Stimulated activated CD8-positive, alpha-beta memory T cell treated with anti-CD3 and anti-CD28 coated beads, Interleukin-7, amount 100 ng/mL, for 24 hours (primary cell): ENCODE measurements at regions not wholly inside any gene's neighbourhood (a gene's known extent, or its start where the extent isn't known, plus 50 kb on each side); places are given as distances from the start of the nearest gene placed in this dataset.
"Not testable (repeated sequence)": the region's sequence is repeated elsewhere in the genome, so short reads cannot be mapped to it uniquely, and the experiment has no call there.

Experiments
- DNase-seq: peaks from one replicate; pipeline ENCODE4 v3.0.0-alpha.2; 2020; ENCODE audit warnings: low read depth

DNA sequence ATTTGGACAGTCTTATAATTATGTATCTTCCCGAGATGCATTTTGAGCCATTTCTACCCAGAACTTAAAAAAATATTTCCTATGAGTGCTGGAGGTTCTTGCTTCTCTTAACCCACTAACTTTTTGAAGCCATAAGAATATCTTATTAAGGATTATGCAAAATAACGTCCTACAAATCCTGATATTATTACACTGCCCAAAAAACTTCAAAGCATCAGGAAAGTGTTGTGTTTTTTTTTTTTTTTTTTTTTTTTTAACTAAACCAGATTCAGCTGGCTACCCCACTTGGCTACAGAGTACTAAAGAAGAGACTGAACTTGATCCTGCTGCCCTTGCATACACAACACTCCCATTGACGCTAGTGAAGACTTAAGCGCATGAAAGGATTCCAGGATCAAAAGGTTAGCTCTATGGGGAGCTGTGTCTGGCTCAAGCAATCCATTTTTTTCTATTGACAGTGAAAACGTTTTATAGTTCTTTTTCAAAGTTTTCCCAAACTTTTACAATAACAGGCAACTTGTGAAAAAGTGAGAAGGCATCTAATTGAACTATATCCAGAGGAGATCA is 141.4 kb downstream of the KCNRG start:
- DNase-seq = no peak

DNA sequence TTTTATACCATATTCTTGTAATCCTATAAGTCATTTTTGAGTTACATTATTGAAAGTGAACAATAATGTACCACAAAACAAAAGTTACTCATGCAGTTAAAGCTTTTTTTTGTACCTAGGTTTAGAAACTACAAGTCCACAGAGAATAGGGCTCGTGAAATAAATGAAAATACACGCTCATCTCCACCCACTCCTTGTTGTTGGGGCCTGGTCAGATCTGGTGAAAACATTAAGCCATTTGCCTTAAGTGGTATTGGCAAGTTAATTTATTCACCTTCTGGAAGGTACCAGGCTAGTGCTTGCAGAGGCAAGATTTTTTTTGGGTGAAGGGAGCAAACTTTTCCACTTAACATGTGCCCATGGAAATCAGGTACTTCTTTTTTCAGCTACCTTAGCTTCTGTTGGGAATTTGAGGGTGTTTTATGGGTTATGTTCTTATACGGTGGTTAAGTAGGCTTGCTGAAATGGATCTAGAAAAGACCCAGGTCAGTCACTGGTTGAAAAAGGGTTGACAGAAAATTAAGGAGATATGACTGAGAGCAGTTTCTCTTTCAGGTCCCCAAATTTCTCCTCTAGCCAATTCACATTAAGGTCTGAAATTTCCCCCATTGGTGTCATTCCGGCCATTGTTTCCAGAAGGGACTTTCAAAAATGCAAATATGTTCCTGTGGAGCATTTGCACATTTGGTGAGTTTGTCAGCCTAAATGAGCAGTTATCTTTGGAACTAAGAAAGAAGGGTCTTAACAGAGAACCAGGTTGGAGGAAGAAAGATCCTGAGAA is 143.3 kb downstream of the KCNRG start:
- DNase-seq = no peak

GRCh38 chr13:50159607-50160006 is 144.4 kb downstream of the KCNRG start:
- DNase-seq = no peak

DNA sequence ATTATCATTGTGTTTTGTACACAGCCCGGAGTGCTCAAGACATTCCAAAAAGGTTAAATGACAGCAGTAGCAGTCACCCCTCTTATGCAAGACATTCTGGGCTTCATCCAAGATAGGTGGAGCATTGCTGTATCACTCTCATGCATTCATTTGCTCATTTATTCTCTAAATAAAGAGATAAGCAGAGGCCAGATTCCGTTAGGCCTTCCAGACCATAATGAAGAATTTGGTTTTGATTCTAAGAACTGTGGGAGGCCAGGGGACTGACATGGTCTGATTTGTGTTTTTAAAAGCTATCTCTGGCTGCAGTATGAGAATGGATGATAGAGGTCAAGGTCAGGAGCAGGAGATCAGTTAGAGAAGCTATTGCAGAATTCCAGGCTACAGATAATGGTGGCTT is 145.8 kb downstream of the KCNRG start:
- no peak for DNase-seq

DNA sequence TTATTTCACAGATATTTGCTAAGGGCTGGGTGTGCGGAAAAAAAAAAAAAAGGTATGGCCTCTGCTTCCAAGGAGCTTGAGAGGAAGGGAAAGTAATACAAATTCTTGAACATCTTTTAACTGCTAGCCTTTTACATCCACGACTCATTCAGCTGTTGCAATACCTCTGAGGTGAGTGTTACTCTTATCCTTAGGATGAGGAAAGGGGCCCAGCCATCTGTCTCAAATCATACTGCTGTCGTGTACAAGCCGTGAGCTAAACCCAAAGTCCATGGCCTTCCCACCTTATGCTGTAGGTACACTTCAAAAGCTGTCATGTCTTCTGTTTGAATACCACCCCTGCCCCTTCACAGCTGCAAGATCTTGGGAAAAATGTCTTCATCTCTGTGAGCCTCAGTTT is 146.8 kb downstream of the KCNRG start:
- no peak for DNase-seq

DNA sequence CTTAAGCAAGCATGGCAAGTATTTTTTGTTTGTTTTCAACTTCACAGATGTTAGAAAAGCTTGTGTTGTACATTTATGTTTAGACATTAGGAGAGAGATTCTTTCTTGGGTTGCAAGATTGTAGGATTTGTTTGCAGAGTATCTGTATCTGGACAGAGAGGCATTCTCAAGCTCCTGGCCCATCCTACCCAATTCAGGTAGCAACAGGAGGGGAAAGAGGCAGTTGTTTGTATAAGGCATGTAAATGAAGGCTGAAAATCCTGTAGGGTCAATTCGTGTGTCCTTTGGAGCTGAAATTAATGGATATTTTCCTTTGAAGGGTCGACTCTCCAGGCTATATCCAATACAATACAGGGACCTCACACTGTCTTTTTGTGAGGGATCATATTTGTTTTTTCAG is 147.3 kb downstream of the KCNRG start:
- DNase-seq = no peak

GRCh38 chr13:50167224-50167947 is 152.1 kb downstream of the KCNRG start:
- DNase-seq = no peak

GRCh38 chr13:50167967-50168366 is 152.7 kb downstream of the KCNRG start:
- DNase-seq = no peak

GRCh38 chr13:50168786-50169185 is 153.5 kb downstream of the KCNRG start:
- DNase-seq = no peak

DNA sequence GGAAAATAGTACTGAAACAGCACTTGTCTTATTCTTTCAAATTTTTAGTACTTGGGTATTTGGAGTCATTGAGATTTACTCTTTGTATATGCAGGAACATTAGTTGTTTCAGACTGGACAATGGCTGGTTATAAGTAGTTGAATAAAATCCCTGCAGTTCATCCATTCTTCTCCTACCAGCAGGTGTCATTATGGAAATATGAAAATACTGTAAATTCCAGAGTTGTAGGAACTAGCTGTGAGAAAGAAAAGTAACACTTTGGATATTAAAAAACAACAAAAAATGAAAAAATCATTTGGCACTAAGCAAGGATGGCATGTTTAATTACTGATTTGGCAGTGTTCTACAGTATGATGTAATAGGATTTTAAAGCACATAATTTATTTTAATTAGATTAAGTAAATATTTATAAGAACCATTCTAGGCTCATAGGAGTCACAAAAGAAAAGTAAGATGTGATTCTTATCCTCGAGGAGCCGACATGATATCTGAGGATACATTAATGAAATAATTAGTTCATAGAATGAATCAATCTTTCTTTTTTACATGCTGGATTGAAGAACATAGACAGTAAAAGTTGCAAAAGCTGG is 155.3 kb downstream of the KCNRG start:
- DNase-seq = no peak

DNA sequence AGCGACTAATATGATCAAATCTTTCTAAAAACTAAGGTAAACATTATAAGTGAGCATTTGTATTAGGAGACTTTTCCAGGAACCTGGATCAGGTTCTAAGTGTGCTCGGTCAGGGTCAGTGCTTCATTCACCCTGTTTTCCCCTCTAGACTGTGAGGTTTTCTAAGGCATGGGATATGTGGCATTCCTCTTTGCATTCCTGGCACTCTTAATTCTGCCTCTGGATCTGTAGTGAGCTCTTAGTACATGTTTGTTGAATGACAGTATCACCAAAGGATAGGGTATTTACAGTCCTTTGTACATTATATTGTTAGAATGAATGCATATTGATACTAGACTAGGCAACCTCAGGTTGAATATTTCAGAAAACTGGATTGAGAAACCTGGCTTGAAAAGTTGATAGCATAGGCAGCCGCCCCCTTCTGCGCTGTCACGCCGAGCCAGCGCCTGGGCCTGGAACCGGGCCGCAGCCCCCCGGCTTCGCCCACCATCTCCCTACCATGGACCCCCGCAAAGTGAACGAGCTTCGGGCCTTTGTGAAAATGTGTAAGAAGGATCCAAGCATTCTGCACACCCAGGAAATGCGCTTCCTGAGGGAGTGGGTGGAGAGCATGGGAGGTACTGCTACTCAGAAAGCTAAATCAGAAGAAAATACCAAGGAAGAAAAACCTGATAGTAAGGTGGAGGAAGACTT is 156.5 kb downstream of the KCNRG start:
- DNase-seq = no peak

DNA sequence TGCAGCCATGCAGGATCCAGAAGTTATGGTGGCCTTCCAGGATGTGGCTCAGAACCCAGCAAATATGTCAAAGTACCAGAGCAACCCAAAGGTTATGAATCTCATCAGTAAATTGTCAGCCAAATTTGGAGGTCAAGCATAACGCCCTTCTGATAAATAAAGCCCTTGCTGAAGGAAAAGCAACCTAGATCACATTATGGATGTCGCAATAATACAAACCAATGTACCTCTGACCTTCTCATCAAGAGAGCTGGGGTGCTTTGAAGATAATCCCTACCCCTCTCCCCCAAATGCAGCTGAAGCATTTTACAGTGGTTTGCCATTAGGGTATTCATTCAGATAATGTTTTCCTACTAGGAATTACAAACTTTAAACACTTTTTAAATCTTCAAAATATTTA is 157.8 kb downstream of the KCNRG start:
- DNase-seq = not testable (repeated sequence)

GRCh38 chr13:50174630-50175029 is 159.4 kb downstream of the KCNRG start:
- no peak for DNase-seq

DNA sequence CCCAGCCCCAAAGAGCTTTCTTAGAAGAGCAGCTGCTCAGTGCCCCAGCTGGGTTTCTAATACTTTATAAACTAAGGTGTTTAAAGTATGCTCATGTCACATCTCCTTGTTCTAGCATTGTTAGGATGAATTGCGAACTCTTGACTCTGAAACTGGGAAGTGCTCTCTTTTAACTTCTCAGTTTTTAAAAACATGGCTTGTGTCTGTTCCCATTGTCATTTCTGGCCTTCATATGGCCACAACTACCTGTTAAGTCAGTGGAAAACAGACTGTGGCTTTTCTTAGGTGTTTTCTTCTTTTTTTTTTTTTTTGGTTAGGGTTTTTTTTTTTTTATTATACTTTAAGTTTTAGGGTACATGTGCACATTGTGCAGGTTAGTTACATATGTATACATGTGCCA is 164.7 kb downstream of the KCNRG start:
- DNase-seq = no peak

DNA sequence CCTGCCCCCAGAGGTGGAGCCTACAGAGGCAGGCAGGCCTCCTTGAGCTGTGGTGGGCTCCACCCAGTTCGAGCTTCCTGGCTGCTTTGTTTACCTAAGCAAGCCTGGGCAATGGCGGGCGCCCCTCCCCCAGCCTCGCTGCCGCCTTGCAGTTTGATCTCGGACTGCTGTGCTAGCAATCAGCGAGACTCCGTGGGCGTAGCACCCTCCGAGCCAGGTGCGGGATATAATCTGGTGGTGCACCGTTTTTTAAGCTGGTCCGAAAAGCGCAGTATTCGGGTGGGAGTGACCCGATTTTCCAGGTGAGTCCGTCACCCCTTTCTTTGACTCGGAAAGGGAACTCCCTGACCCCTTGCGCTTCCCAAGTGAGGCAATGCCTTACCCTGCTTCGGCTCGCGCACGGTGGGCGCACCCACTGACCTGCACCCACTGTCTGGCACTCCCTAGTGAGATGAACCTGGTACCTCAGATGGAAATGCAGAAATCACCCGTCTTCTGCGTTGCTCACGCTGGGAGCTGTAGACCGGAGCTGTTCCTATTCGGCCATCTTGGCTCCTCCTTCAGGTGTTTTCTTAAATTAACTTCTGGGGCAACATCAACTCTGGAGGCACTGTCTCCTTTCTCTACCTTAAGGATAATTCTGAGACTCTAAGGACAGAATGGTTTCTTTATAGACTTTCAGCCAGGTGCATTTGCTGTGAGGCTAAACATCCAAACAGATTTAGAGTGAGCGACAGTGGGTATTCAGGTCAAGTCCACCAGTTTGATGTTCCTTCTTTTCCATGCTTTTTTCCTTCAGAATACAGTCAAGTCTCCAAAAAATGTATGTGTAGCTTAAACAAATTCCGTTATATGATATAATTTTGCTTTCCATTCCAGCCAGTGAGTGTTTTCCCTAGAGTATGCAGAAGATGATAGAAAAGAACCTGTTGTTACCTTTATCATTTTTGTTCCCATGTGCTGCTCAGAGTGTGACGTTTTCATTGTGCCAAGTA is 170.8 kb downstream of the KCNRG start:
- not testable (repeated sequence) for DNase-seq

DNA sequence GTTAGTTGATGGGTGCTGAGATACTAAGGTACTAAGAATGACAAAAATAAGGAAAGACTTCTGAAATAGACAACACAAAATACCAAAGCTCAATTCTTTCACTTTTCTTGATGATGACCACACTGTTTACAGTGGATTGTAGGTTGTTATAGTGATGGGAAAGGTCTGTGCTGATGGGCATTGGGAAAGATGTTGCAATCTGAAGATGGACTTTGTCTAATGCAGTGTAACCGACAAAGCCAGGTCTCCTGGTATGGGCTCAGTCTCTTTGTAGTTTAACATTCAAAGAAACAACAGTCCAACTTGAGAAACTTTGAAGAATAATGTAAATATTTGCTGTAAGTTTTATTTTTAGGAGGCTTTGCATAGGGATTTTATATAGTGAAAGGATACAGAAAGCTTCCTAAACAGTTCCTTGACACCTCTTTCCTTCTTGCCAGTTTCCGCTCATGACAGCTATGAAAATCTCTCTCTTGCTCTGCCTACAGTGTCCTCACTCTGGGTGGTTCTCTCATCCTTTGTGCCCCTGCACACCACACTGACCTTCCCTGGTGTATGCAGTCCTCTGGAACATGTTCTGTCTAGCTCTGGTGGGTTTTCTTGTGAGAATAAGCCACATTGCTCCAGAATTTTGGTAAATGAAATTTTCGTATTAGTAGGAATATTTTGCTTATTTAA is 172.2 kb downstream of the KCNRG start:
- DNase-seq = no peak

DNA sequence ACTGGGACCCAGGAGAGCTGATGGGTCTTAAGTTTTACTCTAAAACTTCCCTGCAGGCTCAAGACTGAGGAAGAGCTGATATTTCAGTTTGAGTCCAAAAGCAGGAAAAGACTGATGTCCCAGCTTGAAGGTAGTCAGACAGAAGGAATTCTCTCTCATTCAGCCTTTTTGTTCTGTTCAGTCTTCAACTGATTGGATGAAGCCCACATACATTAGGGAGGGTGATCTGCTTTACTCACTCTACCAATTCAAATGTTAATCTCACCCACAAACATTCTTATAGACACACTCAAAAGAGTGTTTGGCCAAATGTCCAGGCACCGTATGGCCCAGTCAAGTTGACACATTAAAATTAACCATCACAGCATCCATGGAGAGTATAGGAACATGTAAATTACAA is 173.5 kb downstream of the KCNRG start:
- no peak for DNase-seq

GRCh38 chr13:50189450-50189849 is 174.2 kb downstream of the KCNRG start:
- DNase-seq = no peak

GRCh38 chr13:50191004-50191403 is 175.8 kb downstream of the KCNRG start:
- DNase-seq = no peak

GRCh38 chr13:50192272-50192813 is 177.1 kb downstream of the KCNRG start:
- DNase-seq = no peak
